ENCODE measurements at regions not wholly inside any gene's neighbourhood (a gene's known extent, or its start where the extent isn't known, plus 50 kb on each side); places are given as distances from the start of the nearest gene placed in this dataset.

DNA sequence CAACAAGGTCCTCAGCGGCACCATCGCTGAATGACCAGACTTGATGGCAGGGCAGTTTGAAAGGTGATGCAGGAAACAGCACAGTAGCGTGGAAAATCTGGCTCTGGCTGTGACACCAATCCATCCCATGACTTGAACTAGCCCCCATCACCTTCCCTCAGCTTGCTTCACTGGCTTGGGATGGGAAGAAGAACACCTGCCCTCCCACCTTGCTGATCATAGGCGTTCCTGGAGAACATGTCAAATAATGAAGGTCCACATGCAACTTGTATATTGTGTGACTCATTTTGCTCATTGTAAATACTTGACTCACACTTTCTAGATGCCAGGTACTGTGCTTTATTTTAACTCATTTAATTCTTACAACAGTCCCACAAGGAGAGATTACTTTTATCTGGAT is 292.4 kb upstream of the SPRED2 start:
- H3K9me3 ChIP-seq (ENCODE audit: insufficient read depth, low read depth, low read length): no peaks in the 10 kb centered on the region
- H3K27ac ChIP-seq (ENCODE audit: low read depth, low read length): no peak overlapping the region
- H3K4ac ChIP-seq (ENCODE audit: low read depth, low read length): no peak overlapping the region
- H3K79me1 ChIP-seq (ENCODE audit: low read length): no peaks in the 10 kb centered on the region
- no peaks in the 10 kb centered on the region for H3K27me3 ChIP-seq (ENCODE audit: insufficient read depth, low read length)
- H3K14ac ChIP-seq (ENCODE audit: low read length): no peak overlapping the region
- no peak overlapping the region for H4K12ac ChIP-seq (ENCODE audit: low read depth, low read length)
- no peak overlapping the region for H3K4me2 ChIP-seq (ENCODE audit: low read length)
- H3K9ac ChIP-seq (ENCODE audit: low read length): no peak overlapping the region
- no peak overlapping the region for H2BK5ac ChIP-seq (ENCODE audit: low read depth, low read length, poor library complexity)
- no peaks in the 10 kb centered on the region for H3K79me2 ChIP-seq (ENCODE audit: control insufficient read depth, insufficient read depth, low read length, poor library complexity)
- H3K4me1 ChIP-seq (ENCODE audit: control insufficient read depth in 1 of 2, insufficient read depth in 2 of 2, low read length in 2 of 2): no peaks in the 10 kb centered on the region
- H2AFZ ChIP-seq (ENCODE audit: insufficient read depth, low read length, poor library complexity): no peak overlapping the region
- no peak for DNase-seq
- no peaks in the 10 kb centered on the region for H3K36me3 ChIP-seq (ENCODE audit: control insufficient read depth in 1 of 2, insufficient read depth in 2 of 2, low read length in 2 of 2)
- no peak overlapping the region for H4K8ac ChIP-seq (ENCODE audit: low read depth, low read length)
- H2BK120ac ChIP-seq (ENCODE audit: insufficient read depth, low read length, poor library complexity): no peak overlapping the region
- no peak overlapping the region for H2BK12ac ChIP-seq (ENCODE audit: low read length)
- no peak overlapping the region for H3K23ac ChIP-seq (ENCODE audit: low read length)
- no peak overlapping the region for H3K18ac ChIP-seq (ENCODE audit: low read length)
- H2AK5ac ChIP-seq (ENCODE audit: low read length): no peak overlapping the region
- no CpG with 5 or more reads among the region's 4 CpGs for WGBS (ENCODE audit: extremely low coverage, insufficient coverage, insufficient read length)
- H3K4me3 ChIP-seq (ENCODE audit: low read depth, low read length): no peak overlapping the region
- no peak overlapping the region for H4K91ac ChIP-seq (ENCODE audit: low read depth, low read length)

- H3K9me3 ChIP-seq (ENCODE audit: insufficient read depth, low read depth, low read length): no peaks in the 10 kb centered on the region
- H3K4me3 ChIP-seq (ENCODE audit: low read depth, low read length): no peak overlapping the region
- no peak for DNase-seq
- WGBS (ENCODE audit: extremely low coverage, insufficient coverage, insufficient read length): no CpG with 5 or more reads among the region's 2 CpGs
- no peak overlapping the region for H2BK120ac ChIP-seq (ENCODE audit: insufficient read depth, low read length, poor library complexity)
- H3K9ac ChIP-seq (ENCODE audit: low read length): no peak overlapping the region
- no peaks in the 10 kb centered on the region for H3K79me2 ChIP-seq (ENCODE audit: control insufficient read depth, insufficient read depth, low read length, poor library complexity)
- no peak overlapping the region for H3K18ac ChIP-seq (ENCODE audit: low read length)
- no peaks in the 10 kb centered on the region for H3K27me3 ChIP-seq (ENCODE audit: insufficient read depth, low read length)
- no peak overlapping the region for H3K4ac ChIP-seq (ENCODE audit: low read depth, low read length)
- no peak overlapping the region for H3K27ac ChIP-seq (ENCODE audit: low read depth, low read length)
- no peaks in the 10 kb centered on the region for H3K36me3 ChIP-seq (ENCODE audit: control insufficient read depth in 1 of 2, insufficient read depth in 2 of 2, low read length in 2 of 2)
- H3K14ac ChIP-seq (ENCODE audit: low read length): no peak overlapping the region
- no peak overlapping the region for H4K91ac ChIP-seq (ENCODE audit: low read depth, low read length)
- H3K4me2 ChIP-seq (ENCODE audit: low read length): no peak overlapping the region
- no peak overlapping the region for H2BK12ac ChIP-seq (ENCODE audit: low read length)
- H4K8ac ChIP-seq (ENCODE audit: low read depth, low read length): no peak overlapping the region
- no peaks in the 10 kb centered on the region for H3K4me1 ChIP-seq (ENCODE audit: control insufficient read depth in 1 of 2, insufficient read depth in 2 of 2, low read length in 2 of 2)
- H4K12ac ChIP-seq (ENCODE audit: low read depth, low read length): no peak overlapping the region
- no peak overlapping the region for H2AK5ac ChIP-seq (ENCODE audit: low read length)
- H3K23ac ChIP-seq (ENCODE audit: low read length): no peak overlapping the region
- no peak overlapping the region for H2BK5ac ChIP-seq (ENCODE audit: low read depth, low read length, poor library complexity)
- H2AFZ ChIP-seq (ENCODE audit: insufficient read depth, low read length, poor library complexity): no peak overlapping the region
- no peaks in the 10 kb centered on the region for H3K79me1 ChIP-seq (ENCODE audit: low read length)
Measured at GRCh38 chr2:65724336-65724735, 291.9 kb upstream of the SPRED2 start.

- no CpG with 5 or more reads among the region's 5 CpGs for WGBS (ENCODE audit: extremely low coverage, insufficient coverage, insufficient read length)
- Histone ChIP-seq H4K91ac (ENCODE audit: low read depth, low read length) (no peak overlapping the region), H4K12ac (ENCODE audit: low read depth, low read length) (no peak overlapping the region), H2BK120ac (ENCODE audit: insufficient read depth, low read length, poor library complexity) (no peak overlapping the region), H3K79me2 (ENCODE audit: control insufficient read depth, insufficient read depth, low read length, poor library complexity) (no peaks in the 10 kb centered on the region), H3K27ac (ENCODE audit: low read depth, low read length) (no peak overlapping the region), H3K36me3 (ENCODE audit: control insufficient read depth in 1 of 2, insufficient read depth in 2 of 2, low read length in 2 of 2) (no peaks in the 10 kb centered on the region), H3K9me3 (ENCODE audit: insufficient read depth, low read depth, low read length) (no peaks in the 10 kb centered on the region), H3K18ac (ENCODE audit: low read length) (no peak overlapping the region), H3K27me3 (ENCODE audit: insufficient read depth, low read length) (no peaks in the 10 kb centered on the region), H3K4me1 (ENCODE audit: control insufficient read depth in 1 of 2, insufficient read depth in 2 of 2, low read length in 2 of 2) (no peaks in the 10 kb centered on the region), H3K4me3 (ENCODE audit: low read depth, low read length) (no peak overlapping the region), H2AK5ac (ENCODE audit: low read length) (no peak overlapping the region), H3K4me2 (ENCODE audit: low read length) (no peak overlapping the region), H3K14ac (ENCODE audit: low read length) (no peak overlapping the region), H3K9ac (ENCODE audit: low read length) (no peak overlapping the region), H4K8ac (ENCODE audit: low read depth, low read length) (no peak overlapping the region), H3K79me1 (ENCODE audit: low read length) (no peaks in the 10 kb centered on the region), H2BK12ac (ENCODE audit: low read length) (no peak overlapping the region), H3K23ac (ENCODE audit: low read length) (no peak overlapping the region), H2AFZ (ENCODE audit: insufficient read depth, low read length, poor library complexity) (no peak overlapping the region), H2BK5ac (ENCODE audit: low read depth, low read length, poor library complexity) (peak overlapping the region; percentile 16), H3K4ac (ENCODE audit: low read depth, low read length) (peak overlapping the region; percentile 21)
- DNase-seq: peak in 1 of 2 donors; percentile 46
Measured at GRCh38 chr2:65722028-65722778, 289.8 kb upstream of the SPRED2 start.

DNA sequence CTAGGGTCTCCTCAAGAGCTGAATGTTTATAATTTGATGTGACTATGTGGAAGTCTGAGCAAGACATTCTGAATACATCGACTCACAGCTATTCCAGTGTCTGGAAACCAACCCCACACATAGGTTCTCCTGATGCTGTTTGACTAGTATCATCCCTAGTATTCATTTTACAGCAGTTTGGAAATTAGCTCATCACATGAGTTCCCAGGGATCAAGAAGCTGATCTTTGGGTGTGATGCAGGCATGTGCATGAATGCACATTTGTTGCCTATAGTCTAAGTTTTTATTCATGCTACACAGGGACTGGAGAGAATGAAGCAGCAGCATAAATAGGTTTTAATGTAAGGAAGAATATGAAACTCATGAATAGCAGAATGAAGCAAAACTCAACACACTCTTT is 284.3 kb upstream of the SPRED2 start:
- no peaks in the 10 kb centered on the region for H3K79me2 ChIP-seq (ENCODE audit: control insufficient read depth, insufficient read depth, low read length, poor library complexity)
- no peak overlapping the region for H3K23ac ChIP-seq (ENCODE audit: low read length)
- no peak overlapping the region for H3K9ac ChIP-seq (ENCODE audit: low read length)
- H3K27me3 ChIP-seq (ENCODE audit: insufficient read depth, low read length): no peaks in the 10 kb centered on the region
- H4K8ac ChIP-seq (ENCODE audit: low read depth, low read length): no peak overlapping the region
- DNase-seq: no peak
- WGBS (ENCODE audit: extremely low coverage, insufficient coverage, insufficient read length): no CpG with 5 or more reads among the region's 1 CpG
- no peak overlapping the region for H3K4me2 ChIP-seq (ENCODE audit: low read length)
- H3K4me3 ChIP-seq (ENCODE audit: low read depth, low read length): no peak overlapping the region
- H3K79me1 ChIP-seq (ENCODE audit: low read length): no peaks in the 10 kb centered on the region
- no peak overlapping the region for H4K12ac ChIP-seq (ENCODE audit: low read depth, low read length)
- no peak overlapping the region for H3K18ac ChIP-seq (ENCODE audit: low read length)
- no peak overlapping the region for H2BK120ac ChIP-seq (ENCODE audit: insufficient read depth, low read length, poor library complexity)
- no peak overlapping the region for H2AK5ac ChIP-seq (ENCODE audit: low read length)
- no peak overlapping the region for H2AFZ ChIP-seq (ENCODE audit: insufficient read depth, low read length, poor library complexity)
- no peak overlapping the region for H3K27ac ChIP-seq (ENCODE audit: low read depth, low read length)
- no peak overlapping the region for H2BK5ac ChIP-seq (ENCODE audit: low read depth, low read length, poor library complexity)
- no peaks in the 10 kb centered on the region for H3K36me3 ChIP-seq (ENCODE audit: control insufficient read depth in 1 of 2, insufficient read depth in 2 of 2, low read length in 2 of 2)
- H2BK12ac ChIP-seq (ENCODE audit: low read length): no peak overlapping the region
- H3K4ac ChIP-seq (ENCODE audit: low read depth, low read length): no peak overlapping the region
- no peak overlapping the region for H4K91ac ChIP-seq (ENCODE audit: low read depth, low read length)
- no peak overlapping the region for H3K14ac ChIP-seq (ENCODE audit: low read length)
- no peaks in the 10 kb centered on the region for H3K4me1 ChIP-seq (ENCODE audit: control insufficient read depth in 1 of 2, insufficient read depth in 2 of 2, low read length in 2 of 2)
- H3K9me3 ChIP-seq (ENCODE audit: insufficient read depth, low read depth, low read length): no peaks in the 10 kb centered on the region
